LNCaP clone FGC (cell line): ENCODE measurements at regions not wholly inside any gene's neighbourhood (a gene's known extent, or its start where the extent isn't known, plus 50 kb on each side); places are given as distances from the start of the nearest gene placed in this dataset.

Experiments used
- DNase-seq: peaks from one replicate; pipeline ENCODE4 v3.0.0-alpha.2; 2011; ENCODE audit warnings: low read depth
- H3K4me3 ChIP-seq: 2 replicates; pipeline ENCODE4 v1.5.1; 2011; ENCODE audit warnings: mild to moderate bottlenecking, low read depth, low read length, control low read depth
- TF ChIP-seq, protein P1 (sequence below): IDR thresholded peaks from 2 replicates; pipeline ENCODE4 v1.5.1; 2012; ENCODE audit warnings: mild to moderate bottlenecking; ENCODE audit not compliant: control insufficient read depth, insufficient read depth; ENCODE audit errors: extremely low read depth

DNA sequence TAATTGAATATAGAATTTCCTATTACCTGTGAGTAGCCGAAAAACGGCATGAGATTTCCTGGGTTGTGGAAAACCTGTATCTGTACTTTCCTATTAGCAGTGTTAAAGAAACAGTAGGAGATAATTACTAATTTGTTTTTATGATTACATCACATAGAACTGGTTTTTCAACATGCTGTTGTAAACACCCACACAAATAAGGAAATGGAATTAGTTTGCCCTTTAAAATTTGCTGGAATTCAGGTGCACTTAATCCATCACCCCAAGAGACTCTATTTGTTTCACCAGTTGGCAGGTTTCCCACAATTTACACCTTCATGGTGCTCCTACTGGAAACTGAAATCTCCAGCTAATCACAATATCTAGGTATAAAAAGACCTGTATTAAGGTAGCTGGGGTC lies 274.1 kb upstream of the SLC8A1 start:
- no peak overlapping the region for H3K4me3 ChIP-seq
- no peak for DNase-seq
- TF ChIP-seq, protein P1, sequence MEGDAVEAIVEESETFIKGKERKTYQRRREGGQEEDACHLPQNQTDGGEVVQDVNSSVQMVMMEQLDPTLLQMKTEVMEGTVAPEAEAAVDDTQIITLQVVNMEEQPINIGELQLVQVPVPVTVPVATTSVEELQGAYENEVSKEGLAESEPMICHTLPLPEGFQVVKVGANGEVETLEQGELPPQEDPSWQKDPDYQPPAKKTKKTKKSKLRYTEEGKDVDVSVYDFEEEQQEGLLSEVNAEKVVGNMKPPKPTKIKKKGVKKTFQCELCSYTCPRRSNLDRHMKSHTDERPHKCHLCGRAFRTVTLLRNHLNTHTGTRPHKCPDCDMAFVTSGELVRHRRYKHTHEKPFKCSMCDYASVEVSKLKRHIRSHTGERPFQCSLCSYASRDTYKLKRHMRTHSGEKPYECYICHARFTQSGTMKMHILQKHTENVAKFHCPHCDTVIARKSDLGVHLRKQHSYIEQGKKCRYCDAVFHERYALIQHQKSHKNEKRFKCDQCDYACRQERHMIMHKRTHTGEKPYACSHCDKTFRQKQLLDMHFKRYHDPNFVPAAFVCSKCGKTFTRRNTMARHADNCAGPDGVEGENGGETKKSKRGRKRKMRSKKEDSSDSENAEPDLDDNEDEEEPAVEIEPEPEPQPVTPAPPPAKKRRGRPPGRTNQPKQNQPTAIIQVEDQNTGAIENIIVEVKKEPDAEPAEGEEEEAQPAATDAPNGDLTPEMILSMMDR = no peak

DNA sequence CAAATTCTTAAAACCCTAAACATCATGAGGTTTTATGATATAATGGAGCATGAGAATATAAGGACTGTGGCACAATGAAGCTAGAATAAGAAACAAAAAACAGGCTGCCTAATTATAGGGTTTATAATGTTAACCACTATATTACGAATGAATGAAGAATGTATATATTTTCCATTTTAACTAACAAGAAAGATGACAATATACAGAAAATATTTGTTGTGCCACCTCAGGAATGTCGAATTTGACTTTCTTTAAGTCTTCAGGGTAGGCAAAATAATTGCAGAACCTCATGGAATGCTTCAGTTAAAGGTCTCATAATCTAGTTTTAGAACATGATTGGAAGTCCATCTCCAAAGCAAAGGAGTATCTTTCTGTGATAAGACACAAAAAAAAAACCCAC lies 282.9 kb upstream of the SLC8A1 start:
- TF ChIP-seq, protein P1 = no peak
- H3K4me3 ChIP-seq = no peak overlapping the region
- no peak for DNase-seq

GRCh38 chr2:40737180-40737579 lies 285.3 kb upstream of the SLC8A1 start:
- no peak for DNase-seq
- no peak overlapping the region for H3K4me3 ChIP-seq
- TF ChIP-seq, protein P1 = no peak

DNA sequence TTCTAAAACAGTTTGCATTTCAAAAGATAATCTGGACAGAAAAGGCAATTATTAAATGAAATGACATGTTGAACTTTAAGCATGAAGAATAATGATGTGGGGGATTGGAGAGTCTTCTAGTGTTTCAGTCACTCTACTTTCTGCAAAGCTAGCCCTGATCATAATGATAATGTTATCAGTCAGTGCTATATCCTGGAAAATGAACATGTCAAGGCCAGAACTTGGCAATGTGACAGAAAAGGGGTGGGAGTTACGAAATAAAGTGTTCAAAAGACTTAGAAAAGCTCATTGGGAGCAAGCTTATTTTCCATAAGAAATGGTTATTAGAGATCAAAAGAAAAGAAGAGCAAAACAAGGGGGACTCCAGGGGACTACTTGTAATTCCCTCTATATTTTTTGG lies 288.5 kb upstream of the SLC8A1 start:
- TF ChIP-seq, protein P1 = no peak
- no peak overlapping the region for H3K4me3 ChIP-seq
- no peak for DNase-seq

DNA sequence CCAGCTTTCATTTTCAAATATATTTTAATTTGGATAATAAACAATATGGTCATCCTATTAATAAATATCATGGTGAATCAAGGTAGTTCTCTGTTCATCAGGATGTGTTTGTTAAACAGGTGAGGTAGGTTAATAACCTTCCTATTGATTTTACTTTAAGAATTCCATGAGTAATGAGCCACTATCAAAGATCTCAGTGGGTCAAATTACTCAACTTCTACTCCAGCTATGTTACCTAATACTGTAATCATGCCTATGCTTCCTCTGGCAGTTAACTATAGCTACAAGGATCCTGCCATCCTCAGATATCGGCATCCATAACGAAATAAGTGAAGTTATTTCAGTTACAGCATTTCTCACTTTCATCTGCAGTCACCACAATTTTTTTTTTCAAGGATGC lies 289.6 kb upstream of the SLC8A1 start:
- no peak for DNase-seq
- H3K4me3 ChIP-seq = no peak overlapping the region
- TF ChIP-seq, protein P1 = no peak

DNA sequence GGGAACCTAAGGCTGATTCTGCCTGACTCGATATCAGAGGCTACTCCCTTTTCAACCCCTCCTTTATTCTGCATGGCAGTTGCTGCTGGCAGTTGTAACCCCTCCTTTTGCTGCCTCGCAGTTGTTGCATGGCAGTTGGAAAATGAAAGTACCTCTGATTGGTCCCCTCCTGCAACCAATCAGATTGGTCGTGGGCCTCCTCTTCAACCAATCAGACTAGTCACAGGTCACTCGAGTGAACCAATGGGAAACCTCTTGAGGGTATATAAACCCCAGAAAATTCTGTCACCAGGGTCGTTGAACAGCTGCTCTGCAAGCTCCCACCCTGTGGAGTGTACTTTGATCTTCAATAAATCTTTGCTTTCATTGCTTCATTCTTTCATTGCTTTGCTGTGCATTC lies 294.3 kb upstream of the SLC8A1 start:
- no peak overlapping the region for H3K4me3 ChIP-seq
- DNase-seq = no peak
- TF ChIP-seq, protein P1 = no peak

DNA sequence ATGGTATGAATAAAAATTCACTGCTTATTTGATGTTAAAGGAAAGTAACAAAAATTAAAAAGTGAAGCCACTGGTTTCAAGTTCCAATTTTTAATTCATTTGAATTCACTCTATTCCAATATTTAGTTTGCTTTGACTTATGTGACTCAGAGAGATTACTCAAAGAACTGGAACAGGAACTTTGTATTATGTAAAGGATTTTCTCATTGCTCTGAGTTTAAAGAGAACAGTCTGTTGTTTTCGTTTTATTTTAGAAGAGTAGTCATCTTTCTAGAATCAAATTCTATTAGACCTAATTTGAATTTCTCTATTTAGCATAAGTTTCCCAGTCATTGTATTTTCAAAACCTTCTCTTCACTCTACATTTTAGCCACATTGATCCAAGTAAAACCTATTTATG lies 300.1 kb upstream of the SLC8A1 start:
- TF ChIP-seq, protein P1 = no peak
- H3K4me3 ChIP-seq = no peak overlapping the region
- no peak for DNase-seq
